ENCODE measurements at regions not wholly inside any gene's neighbourhood (a gene's known extent, or its start where the extent isn't known, plus 50 kb on each side); places are given as distances from the start of the nearest gene placed in this dataset.

GRCh38 chr2:103219398-103219797 is 457.6 kb downstream of the TMEM182 start:
- 0 out of 2 replicates have a peak overlapping the region, but pooled peaks have one; percentile 46 for H2AFZ ChIP-seq (ENCODE audit: low read length)
- no peak overlapping the region for H2BK20ac ChIP-seq (ENCODE audit: low read length)
- H4K20me1 ChIP-seq (replicated peaks in 1 of 2; ENCODE audit: control insufficient read depth in 1 of 2, insufficient read depth in 2 of 2, low read length in 2 of 2), result no peaks in the 10 kb centered on the region
- no peak overlapping the region for H4K91ac ChIP-seq (replicated peaks; ENCODE audit: insufficient read length, low read length)
- H2AK5ac ChIP-seq (ENCODE audit: low read depth, low read length), result no peak overlapping the region
- H3K79me1 ChIP-seq (ENCODE audit: low read depth, low read length), result no peaks in the 10 kb centered on the region
- H3K23ac ChIP-seq (ENCODE audit: insufficient read length), result no peak overlapping the region
- no peak for DNase-seq (ENCODE audit: low read depth in 1 of 2, low spot score in 2 of 2)
- H3K4me2 ChIP-seq (ENCODE audit: insufficient read depth in 1 of 2, low read depth in 2 of 2, low read length in 2 of 2), result no peak overlapping the region
- no peaks in the 10 kb centered on the region for H3K36me3 ChIP-seq (ENCODE audit: control insufficient read depth in 2 of 4, insufficient read depth in 4 of 4, low read length in 3 of 4)
- no peaks in the 10 kb centered on the region for H3K79me2 ChIP-seq (ENCODE audit: control insufficient read depth in 1 of 2, insufficient read depth in 2 of 2, low read length in 2 of 2)
- H3K27ac ChIP-seq (ENCODE audit: low read depth, low read length), result no peak overlapping the region
- FAIRE-seq, result no peak
- whole genome bisulfite sequencing, 2 experiments (ENCODE audit: extremely low coverage in 1 of 2, insufficient coverage in 1 of 2, insufficient read length in 1 of 2, insufficient replicate concordance in 2 of 2, low coverage in 1 of 2, low lambda C conversion rate in 2 of 2, missing lambda C conversion rate in 1 of 2), result 72% methylated on average over 1 of the region's 1 CpG; no CpG with 5 or more reads in 1 of the 2 experiments
- no peak overlapping the region for H2BK120ac ChIP-seq (replicated peaks; ENCODE audit: low read depth, low read length)
- H2BK12ac ChIP-seq (ENCODE audit: low read depth, low read length), result no peak overlapping the region
- no peaks in the 10 kb centered on the region for H3K27me3 ChIP-seq (replicated peaks in 1 of 4; ENCODE audit: control insufficient read depth in 3 of 4, extremely low read depth in 1 of 4, insufficient read depth in 3 of 4, low read length in 3 of 4)
- no peak overlapping the region for H3K14ac ChIP-seq (ENCODE audit: insufficient read length)
- no peak overlapping the region for H3K56ac ChIP-seq (replicated peaks; ENCODE audit: insufficient read length, low read depth, low read length)
- no peak overlapping the region for H2BK5ac ChIP-seq (ENCODE audit: low read depth, low read length)
- H3K4ac ChIP-seq (replicated peaks; ENCODE audit: insufficient read length, low read depth, low read length), result no peak overlapping the region
- CTCF ChIA-PET (ENCODE audit: partially characterized antibody), result no interaction called here
- no peaks in the 10 kb centered on the region; the same call in 1 of the 2 replicates for H3K23me2 ChIP-seq (ENCODE audit: low read depth, low read length)
- H3K9me3 ChIP-seq (ENCODE audit: insufficient read depth in 2 of 2, low read depth in 1 of 2, low read length in 1 of 2), result no peaks in the 10 kb centered on the region
- no peak overlapping the region for H3K4me3 ChIP-seq (ENCODE audit: extremely low read depth in 1 of 4, insufficient read depth in 2 of 4, low read depth in 3 of 4, low read length in 4 of 4)
- 0 out of 7 replicates have a peak, but pooled peaks cover 0 to 3% (median 0%) of the 10 kb centered on the region in 4 experiments for H3K4me1 ChIP-seq (replicated peaks in 1 of 4; ENCODE audit: control insufficient read depth in 3 of 4, insufficient read depth in 4 of 4, low read length in 3 of 4)
- POLR2A ChIA-PET (ENCODE audit: partially characterized antibody), result no interaction called here
- H4K5ac ChIP-seq (ENCODE audit: insufficient read length, low read depth, low read length), result no peak overlapping the region
- H2BK15ac ChIP-seq (ENCODE audit: low read length), result no peak overlapping the region
- no peak overlapping the region for H4K8ac ChIP-seq (ENCODE audit: extremely low read depth, insufficient read depth, low read length)
- no peak overlapping the region for H3K9ac ChIP-seq (replicated peaks in 1 of 4; ENCODE audit: extremely low read depth in 1 of 4, low read depth in 3 of 4, low read length in 3 of 4)
- no peak overlapping the region for H3K18ac ChIP-seq (ENCODE audit: extremely low read depth, low read length)
- TF ChIP-seq POU5F1 (IDR thresholded peaks at IDR 0.05; ENCODE audit: low read depth, low read length), result no peak
- TF ChIP-seq USF2 (IDR thresholded peaks at IDR 0.05; ENCODE audit: low read length), result no peak
- TF ChIP-seq HDAC6 (IDR thresholded peaks at IDR 0.05; ENCODE audit: low read depth, low read length), result no peak
- no peak for TF ChIP-seq SP4 (IDR thresholded peaks at IDR 0.05; ENCODE audit: low read length)
- no peak for TF ChIP-seq EGR1 (IDR thresholded peaks at IDR 0.05; ENCODE audit: borderline replicate concordance, low read depth, low read length)
- no peak for TF ChIP-seq BRCA1 (IDR thresholded peaks at IDR 0.05; ENCODE audit: low read depth, low read length)
- no peak for TF ChIP-seq CREB1 (IDR thresholded peaks at IDR 0.05)
- no peak for TF ChIP-seq JUND (IDR thresholded peaks at IDR 0.05; ENCODE audit: low read length)
- no peak for TF ChIP-seq E2F6 (IDR thresholded peaks at IDR 0.05)
- no peak for TF ChIP-seq SP1 (IDR thresholded peaks at IDR 0.05; ENCODE audit: low read depth, low read length)
- TF ChIP-seq RBBP5 (IDR thresholded peaks at IDR 0.05; ENCODE audit: borderline replicate concordance, low read depth, low read length), result no peak
- no peak for TF ChIP-seq EP300 (IDR thresholded peaks at IDR 0.05; ENCODE audit: borderline replicate concordance in 1 of 2, low read depth in 2 of 2, low read length in 2 of 2)
- TF ChIP-seq TCF12 (IDR thresholded peaks at IDR 0.05; ENCODE audit: low read depth, low read length), result no peak
- no peak for TF ChIP-seq BACH1 (IDR thresholded peaks at IDR 0.05; ENCODE audit: low read length)
- TF ChIP-seq TEAD4 (IDR thresholded peaks at IDR 0.05; ENCODE audit: low read depth, low read length), result no peak
